Type B pancreatic cell (in vitro differentiated cells): ENCODE measurements at regions not wholly inside any gene's neighbourhood (a gene's known extent, or its start where the extent isn't known, plus 50 kb on each side); places are given as distances from the start of the nearest gene placed in this dataset.

Source experiments
- DNase-seq: peaks from one replicate; pipeline ENCODE4 v3.0.0; 2021; ENCODE audit warnings: mixed read lengths; ENCODE audit not compliant: unreplicated experiment; ENCODE audit errors: extremely low spot score
- H3K27ac Mint-ChIP-seq: 2 replicates; pipeline ENCODE4 v1.8.0; 2021; ENCODE audit warnings: mild to moderate bottlenecking, mixed read lengths
- H3K27me3 Mint-ChIP-seq: 2 replicates; pipeline ENCODE4 v1.8.0; 2021; ENCODE audit warnings: mixed read lengths
- H3K36me3 Mint-ChIP-seq: 2 replicates; pipeline ENCODE4 v1.8.0; 2021; ENCODE audit warnings: mixed read lengths
- H3K4me1 Mint-ChIP-seq: one replicate; pipeline ENCODE4 v1.8.0; 2021; ENCODE audit warnings: mixed read lengths; ENCODE audit not compliant: unreplicated experiment
- H3K4me3 Mint-ChIP-seq: 2 replicates; pipeline ENCODE4 v1.8.0; 2021; ENCODE audit warnings: mild to moderate bottlenecking, mixed read lengths
- H3K9me3 Mint-ChIP-seq: 2 replicates; pipeline ENCODE4 v1.8.0; 2021; ENCODE audit warnings: mixed read lengths
- TF ChIP-seq, protein P1 (sequence below): fragments of 200-600 bp; sonication (generic); conservative IDR thresholded peaks from 2 replicates; pipeline ENCODE4 v1.5.0; 2021; ENCODE audit warnings: antibody characterized with exemption, mild to moderate bottlenecking

DNA sequence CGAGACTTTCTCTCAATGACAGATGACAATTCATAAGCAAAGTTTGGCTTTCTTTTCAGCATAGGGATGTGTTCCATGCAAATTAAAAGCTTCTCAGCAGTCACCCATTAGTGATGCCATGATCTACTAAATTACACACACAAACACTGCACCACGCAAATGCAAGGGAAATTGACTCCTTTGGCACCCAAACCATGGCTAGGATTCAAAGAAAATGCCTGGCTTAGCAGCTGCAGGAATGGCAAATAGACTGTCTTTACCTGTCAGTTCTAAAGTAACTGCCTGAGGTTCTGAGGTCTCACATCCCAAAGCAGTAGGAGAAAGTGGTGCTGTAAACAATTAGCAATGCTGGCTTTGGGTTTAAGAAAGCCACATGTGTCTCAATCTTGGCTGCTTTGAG, 108.6 kb upstream of the ATP10B start:
- Mint-ChIP-seq H3K27me3 (no peaks in the 10 kb centered on the region), H3K9me3 (no peaks in the 10 kb centered on the region), H3K4me1 (no peaks in the 10 kb centered on the region), H3K27ac (no peak overlapping the region), H3K4me3 (no peak overlapping the region), H3K36me3 (no peaks in the 10 kb centered on the region)
- TF ChIP-seq, protein P1, sequence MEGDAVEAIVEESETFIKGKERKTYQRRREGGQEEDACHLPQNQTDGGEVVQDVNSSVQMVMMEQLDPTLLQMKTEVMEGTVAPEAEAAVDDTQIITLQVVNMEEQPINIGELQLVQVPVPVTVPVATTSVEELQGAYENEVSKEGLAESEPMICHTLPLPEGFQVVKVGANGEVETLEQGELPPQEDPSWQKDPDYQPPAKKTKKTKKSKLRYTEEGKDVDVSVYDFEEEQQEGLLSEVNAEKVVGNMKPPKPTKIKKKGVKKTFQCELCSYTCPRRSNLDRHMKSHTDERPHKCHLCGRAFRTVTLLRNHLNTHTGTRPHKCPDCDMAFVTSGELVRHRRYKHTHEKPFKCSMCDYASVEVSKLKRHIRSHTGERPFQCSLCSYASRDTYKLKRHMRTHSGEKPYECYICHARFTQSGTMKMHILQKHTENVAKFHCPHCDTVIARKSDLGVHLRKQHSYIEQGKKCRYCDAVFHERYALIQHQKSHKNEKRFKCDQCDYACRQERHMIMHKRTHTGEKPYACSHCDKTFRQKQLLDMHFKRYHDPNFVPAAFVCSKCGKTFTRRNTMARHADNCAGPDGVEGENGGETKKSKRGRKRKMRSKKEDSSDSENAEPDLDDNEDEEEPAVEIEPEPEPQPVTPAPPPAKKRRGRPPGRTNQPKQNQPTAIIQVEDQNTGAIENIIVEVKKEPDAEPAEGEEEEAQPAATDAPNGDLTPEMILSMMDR: no peak
- no peak for DNase-seq

DNA sequence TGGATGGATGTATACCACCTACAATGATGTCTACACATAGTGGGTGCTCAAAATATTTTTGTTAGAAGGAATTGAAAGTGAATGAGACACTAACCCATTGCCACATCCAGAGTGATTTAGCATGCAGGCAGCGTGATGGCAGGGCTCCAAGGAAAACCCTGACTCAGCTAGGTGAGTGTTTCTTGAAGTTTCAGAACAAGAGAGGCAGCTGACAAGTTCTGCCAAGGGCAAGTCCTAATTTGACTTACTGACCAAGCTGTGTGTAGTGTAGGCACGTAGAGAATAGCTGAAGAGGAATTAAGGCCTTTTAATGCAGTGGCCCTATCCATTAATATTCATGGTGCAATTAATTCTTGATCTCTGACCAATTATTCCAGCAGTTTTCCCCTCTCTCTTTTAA, 107.8 kb upstream of the ATP10B start:
- no peaks in the 10 kb centered on the region for H3K36me3 Mint-ChIP-seq
- DNase-seq: no peak
- no peaks in the 10 kb centered on the region for H3K9me3 Mint-ChIP-seq
- no peak overlapping the region for H3K4me3 Mint-ChIP-seq
- TF ChIP-seq, protein P1: no peak
- no peak overlapping the region for H3K27ac Mint-ChIP-seq
- no peaks in the 10 kb centered on the region for H3K4me1 Mint-ChIP-seq
- no peaks in the 10 kb centered on the region for H3K27me3 Mint-ChIP-seq

DNA sequence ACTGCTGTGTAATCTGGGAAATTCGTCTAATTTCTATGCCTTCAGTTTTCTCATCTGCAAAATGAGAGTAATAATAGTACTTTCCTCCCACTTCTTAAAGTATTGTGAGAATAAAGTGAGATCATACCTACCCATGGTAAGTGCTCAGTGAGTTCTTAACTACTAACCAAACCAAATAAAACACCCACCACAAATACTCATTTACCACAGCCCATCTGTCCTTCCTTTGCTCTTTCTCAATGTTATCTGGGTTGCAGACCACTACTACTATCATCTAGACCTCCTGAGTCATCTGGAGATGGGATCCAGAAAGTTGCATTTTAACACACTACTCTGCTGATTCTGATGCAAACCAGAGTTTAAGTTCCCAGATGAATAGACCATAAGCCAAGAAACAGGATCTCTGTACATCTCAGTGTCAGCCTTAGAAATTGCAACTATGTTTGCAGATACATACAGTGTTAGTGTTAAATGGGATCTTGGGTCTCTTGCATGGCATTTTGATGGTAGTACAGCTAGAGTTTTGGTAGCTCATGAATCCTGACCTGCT, 105.4 kb upstream of the ATP10B start:
- TF ChIP-seq, protein P1: no peak
- H3K27ac Mint-ChIP-seq: no peak overlapping the region
- DNase-seq: no peak

DNA sequence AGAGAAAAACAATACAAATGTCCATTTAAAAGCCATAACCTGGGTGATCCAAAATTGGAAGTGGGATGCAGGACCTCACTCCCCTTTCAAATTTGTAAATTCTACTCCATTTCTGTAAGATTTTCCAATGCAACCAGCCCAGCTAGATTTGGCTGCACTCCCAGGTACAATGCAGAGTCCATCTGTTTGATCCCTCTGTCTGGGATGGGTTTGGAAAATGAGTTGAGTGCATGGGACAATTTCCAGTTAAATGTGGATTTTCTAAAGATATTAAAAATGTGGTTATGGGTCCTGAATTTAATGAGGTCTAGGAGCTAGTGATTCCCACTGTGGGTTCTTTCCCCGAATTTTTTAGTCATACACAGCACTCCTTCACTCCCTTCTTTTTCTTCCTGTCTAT, 104.0 kb upstream of the ATP10B start:
- no peak for DNase-seq
- H3K4me3 Mint-ChIP-seq: no peak overlapping the region
- H3K27ac Mint-ChIP-seq: no peak overlapping the region
- H3K27me3 Mint-ChIP-seq: no peaks in the 10 kb centered on the region
- no peaks in the 10 kb centered on the region for H3K36me3 Mint-ChIP-seq
- H3K9me3 Mint-ChIP-seq: no peaks in the 10 kb centered on the region
- TF ChIP-seq, protein P1: no peak
- H3K4me1 Mint-ChIP-seq: no peaks in the 10 kb centered on the region

More for the DNA sequence above, 105.4 kb upstream of the ATP10B start:
- H3K4me3 Mint-ChIP-seq: no peak overlapping the region
- H3K4me1 Mint-ChIP-seq: no peaks in the 10 kb centered on the region
- H3K9me3 Mint-ChIP-seq: no peaks in the 10 kb centered on the region
- H3K27me3 Mint-ChIP-seq: no peaks in the 10 kb centered on the region
- no peaks in the 10 kb centered on the region for H3K36me3 Mint-ChIP-seq

DNA sequence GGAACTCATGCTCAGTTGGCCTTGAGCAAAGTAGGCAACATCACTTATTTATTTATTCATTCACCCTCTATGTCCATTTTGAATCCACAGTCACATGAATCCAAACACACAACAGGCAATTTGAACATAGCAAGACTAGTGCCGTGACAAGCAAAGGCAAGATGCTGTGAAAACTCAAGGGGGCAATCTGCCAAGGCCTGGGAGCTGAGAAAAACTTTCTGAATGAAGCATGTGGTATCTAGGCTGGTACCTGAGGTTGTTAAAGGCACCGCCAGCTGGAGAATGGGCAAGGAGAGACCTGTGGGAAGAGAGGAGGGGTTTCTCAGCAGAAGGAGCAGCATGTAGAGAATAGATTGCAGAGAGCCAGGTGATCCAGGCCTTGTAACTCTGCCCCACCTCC, 98.3 kb upstream of the ATP10B start:
- no peak overlapping the region for H3K27ac Mint-ChIP-seq
- DNase-seq: no peak
- H3K36me3 Mint-ChIP-seq: no peaks in the 10 kb centered on the region
- H3K27me3 Mint-ChIP-seq: no peaks in the 10 kb centered on the region
- TF ChIP-seq, protein P1: no peak
- no peaks in the 10 kb centered on the region for H3K4me1 Mint-ChIP-seq
- H3K9me3 Mint-ChIP-seq: no peaks in the 10 kb centered on the region
- no peak overlapping the region for H3K4me3 Mint-ChIP-seq

DNA sequence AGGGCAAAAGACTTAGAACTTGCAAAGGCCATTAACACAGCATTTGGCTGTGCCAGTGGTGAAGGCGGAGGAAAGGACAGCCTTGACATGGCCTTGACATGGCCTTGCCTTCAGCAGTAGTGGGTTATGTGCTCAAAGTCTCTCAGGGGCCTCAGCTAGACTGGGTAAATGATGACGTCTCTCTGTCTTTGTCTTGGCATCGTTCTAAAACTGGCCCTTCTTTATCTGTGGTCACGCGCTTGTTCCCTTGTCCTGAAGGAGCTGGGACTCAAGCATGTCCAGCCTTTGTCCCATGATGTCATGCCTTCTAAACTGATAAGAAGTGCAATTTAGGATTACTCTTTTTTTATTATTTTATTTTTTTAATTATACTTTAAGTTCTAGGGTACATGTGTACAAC, 88.7 kb upstream of the ATP10B start:
- TF ChIP-seq, protein P1: no peak
- DNase-seq: no peak
- H3K9me3 Mint-ChIP-seq: no peaks in the 10 kb centered on the region
- no peaks in the 10 kb centered on the region for H3K36me3 Mint-ChIP-seq
- no peak overlapping the region for H3K27ac Mint-ChIP-seq
- no peaks in the 10 kb centered on the region for H3K27me3 Mint-ChIP-seq
- H3K4me3 Mint-ChIP-seq: no peak overlapping the region
- no peaks in the 10 kb centered on the region for H3K4me1 Mint-ChIP-seq
